ENCODE measurements at regions not wholly inside any gene's neighbourhood (a gene's known extent, or its start where the extent isn't known, plus 50 kb on each side); places are given as distances from the start of the nearest gene placed in this dataset.

DNA sequence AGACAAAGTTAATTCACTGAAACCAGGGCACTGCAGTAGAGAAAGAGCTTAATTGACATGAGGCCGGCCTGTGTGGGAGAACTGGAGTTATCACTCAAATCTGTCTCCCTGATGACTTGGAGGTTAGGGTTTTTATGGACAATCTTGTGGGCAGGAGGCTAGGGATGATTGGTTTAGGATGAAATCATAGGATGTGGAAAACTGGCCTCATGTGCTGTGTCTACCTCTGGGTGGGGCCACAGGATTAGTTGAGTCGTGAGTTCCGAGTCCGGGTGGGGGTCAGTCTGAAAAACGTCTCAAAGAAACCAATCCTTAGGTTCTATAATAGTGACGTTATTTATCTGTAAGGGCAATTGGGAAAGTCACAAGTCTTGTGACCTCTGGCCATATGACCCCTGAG, 68.1 kb downstream of the UCHL1 start:
- TF ChIP-seq NFE2L2 (IDR thresholded peaks at IDR 0.05; ENCODE audit: low read depth, low read length): no peak
- TF ChIP-seq, protein P1, sequence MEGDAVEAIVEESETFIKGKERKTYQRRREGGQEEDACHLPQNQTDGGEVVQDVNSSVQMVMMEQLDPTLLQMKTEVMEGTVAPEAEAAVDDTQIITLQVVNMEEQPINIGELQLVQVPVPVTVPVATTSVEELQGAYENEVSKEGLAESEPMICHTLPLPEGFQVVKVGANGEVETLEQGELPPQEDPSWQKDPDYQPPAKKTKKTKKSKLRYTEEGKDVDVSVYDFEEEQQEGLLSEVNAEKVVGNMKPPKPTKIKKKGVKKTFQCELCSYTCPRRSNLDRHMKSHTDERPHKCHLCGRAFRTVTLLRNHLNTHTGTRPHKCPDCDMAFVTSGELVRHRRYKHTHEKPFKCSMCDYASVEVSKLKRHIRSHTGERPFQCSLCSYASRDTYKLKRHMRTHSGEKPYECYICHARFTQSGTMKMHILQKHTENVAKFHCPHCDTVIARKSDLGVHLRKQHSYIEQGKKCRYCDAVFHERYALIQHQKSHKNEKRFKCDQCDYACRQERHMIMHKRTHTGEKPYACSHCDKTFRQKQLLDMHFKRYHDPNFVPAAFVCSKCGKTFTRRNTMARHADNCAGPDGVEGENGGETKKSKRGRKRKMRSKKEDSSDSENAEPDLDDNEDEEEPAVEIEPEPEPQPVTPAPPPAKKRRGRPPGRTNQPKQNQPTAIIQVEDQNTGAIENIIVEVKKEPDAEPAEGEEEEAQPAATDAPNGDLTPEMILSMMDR (conservative IDR thresholded peaks at IDR 0.05; ENCODE audit: low read depth, low read length): no peak
- TF ChIP-seq, protein P2, sequence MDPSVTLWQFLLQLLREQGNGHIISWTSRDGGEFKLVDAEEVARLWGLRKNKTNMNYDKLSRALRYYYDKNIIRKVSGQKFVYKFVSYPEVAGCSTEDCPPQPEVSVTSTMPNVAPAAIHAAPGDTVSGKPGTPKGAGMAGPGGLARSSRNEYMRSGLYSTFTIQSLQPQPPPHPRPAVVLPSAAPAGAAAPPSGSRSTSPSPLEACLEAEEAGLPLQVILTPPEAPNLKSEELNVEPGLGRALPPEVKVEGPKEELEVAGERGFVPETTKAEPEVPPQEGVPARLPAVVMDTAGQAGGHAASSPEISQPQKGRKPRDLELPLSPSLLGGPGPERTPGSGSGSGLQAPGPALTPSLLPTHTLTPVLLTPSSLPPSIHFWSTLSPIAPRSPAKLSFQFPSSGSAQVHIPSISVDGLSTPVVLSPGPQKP (IDR thresholded peaks at IDR 0.05; ENCODE audit: borderline replicate concordance, low read depth, low read length): no peak
- TF ChIP-seq MXI1 (IDR thresholded peaks at IDR 0.05; ENCODE audit: borderline replicate concordance, low read depth, low read length): no peak
- no peak for TF ChIP-seq POLR2A (IDR thresholded peaks at IDR 0.05; ENCODE audit: low read depth, low read length)
- no peak for TF ChIP-seq MAFK (IDR thresholded peaks at IDR 0.05; ENCODE audit: low read depth, low read length)
- TF ChIP-seq RAD21 (IDR thresholded peaks at IDR 0.05; ENCODE audit: low read length): no peak
- TF ChIP-seq BHLHE40 (IDR thresholded peaks at IDR 0.05; ENCODE audit: low read depth, low read length): no peak
- no peak for TF ChIP-seq CEBPB (IDR thresholded peaks at IDR 0.05; ENCODE audit: low read depth, low read length)
- no peak for TF ChIP-seq RFX5 (IDR thresholded peaks at IDR 0.05; ENCODE audit: low read depth, low read length)
- TF ChIP-seq, protein P3, sequence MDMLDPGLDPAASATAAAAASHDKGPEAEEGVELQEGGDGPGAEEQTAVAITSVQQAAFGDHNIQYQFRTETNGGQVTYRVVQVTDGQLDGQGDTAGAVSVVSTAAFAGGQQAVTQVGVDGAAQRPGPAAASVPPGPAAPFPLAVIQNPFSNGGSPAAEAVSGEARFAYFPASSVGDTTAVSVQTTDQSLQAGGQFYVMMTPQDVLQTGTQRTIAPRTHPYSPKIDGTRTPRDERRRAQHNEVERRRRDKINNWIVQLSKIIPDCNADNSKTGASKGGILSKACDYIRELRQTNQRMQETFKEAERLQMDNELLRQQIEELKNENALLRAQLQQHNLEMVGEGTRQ (IDR thresholded peaks at IDR 0.05; ENCODE audit: low read depth, low read length): no peak
- no peak for TF ChIP-seq RCOR1 (IDR thresholded peaks at IDR 0.05; ENCODE audit: insufficient replicate concordance, low read length)

Measured in IMR-90 (cell line).